Uterus (tissue), 2 donors: ENCODE measurements at regions not wholly inside any gene's neighbourhood (a gene's known extent, or its start where the extent isn't known, plus 50 kb on each side); places are given as distances from the start of the nearest gene placed in this dataset.

Experiments
- CTCF ChIP-seq, 4 experiments: fragments of 200-600 bp in 2 of 4; fragments of 450-650 bp in 2 of 4; sonication (generic) in 2 of 4; IDR thresholded peaks; one replicate each; pipeline ENCODE4 v1.5.1; 2016 to 2019; ENCODE audit warnings: antibody characterized with exemption in 4 of 4, mild to moderate bottlenecking in 2 of 4, moderate library complexity in 1 of 4
- POLR2A ChIP-seq, 2 donors: fragments of 450-650 bp; IDR thresholded peaks; one replicate each; pipeline ENCODE4 v1.6.1; 2016; ENCODE audit warnings: antibody characterized with exemption in 2 of 2, mild to moderate bottlenecking in 1 of 2, moderate library complexity in 1 of 2

- no peak for TF ChIP-seq CTCF (IDR thresholded peaks at IDR 0.05)
- TF ChIP-seq POLR2A (IDR thresholded peaks at IDR 0.05): no peak
Observed at GRCh38 chr16:88289001-88289400, 93.8 kb upstream of the ZNF469 start.
